ENCODE measurements at regions not wholly inside any gene's neighbourhood (a gene's known extent, or its start where the extent isn't known, plus 50 kb on each side); places are given as distances from the start of the nearest gene placed in this dataset.

DNA sequence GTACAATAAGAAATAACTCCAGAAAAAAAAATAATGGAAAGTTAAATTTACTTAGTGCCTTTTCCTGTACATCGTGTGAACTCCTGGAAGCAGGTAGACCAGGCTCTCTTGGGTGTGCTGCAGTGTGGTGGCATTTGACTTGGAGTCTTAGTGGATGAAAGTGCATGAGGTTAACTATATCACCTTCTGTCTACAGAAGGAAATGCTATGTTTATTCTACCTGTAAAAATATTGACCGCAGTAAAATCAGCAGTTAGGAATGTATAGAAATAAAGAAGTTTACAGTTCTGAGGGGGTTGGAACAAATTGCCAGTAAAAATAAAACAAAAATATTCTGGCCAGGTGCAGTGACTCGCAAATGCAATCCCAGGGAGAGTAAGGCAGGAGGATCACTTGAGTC, 722.1 kb downstream of the LIG4 start:
- DNase-seq (ENCODE audit: missing footprints) (no peak), ATAC-seq (no peak)
- intact Hi-C loops (cut with DNase I) = no loop called here

DNA sequence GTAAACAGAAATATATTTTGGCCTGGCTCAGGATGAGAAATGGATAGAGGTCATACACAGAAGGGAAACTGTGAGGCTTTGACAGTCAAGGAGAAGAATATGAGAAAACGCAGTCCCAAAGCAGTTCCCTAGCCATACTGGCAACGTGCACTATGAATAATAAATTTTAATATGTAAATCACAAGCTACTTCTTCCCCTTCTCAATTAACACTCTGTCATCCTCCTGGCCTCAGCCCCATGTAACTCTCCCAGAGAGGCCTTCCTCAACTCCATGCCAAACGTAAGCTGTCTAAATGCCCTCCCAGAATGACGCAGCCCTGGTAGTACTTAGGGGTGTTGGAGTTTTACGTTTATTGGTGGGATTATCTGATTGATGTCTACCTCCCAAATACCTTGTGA, 732.6 kb downstream of the LIG4 start:
- ATAC-seq (no peak), DNase-seq (ENCODE audit: missing footprints) (no peak)
- intact Hi-C loops (cut with DNase I) = no loop called here

DNA sequence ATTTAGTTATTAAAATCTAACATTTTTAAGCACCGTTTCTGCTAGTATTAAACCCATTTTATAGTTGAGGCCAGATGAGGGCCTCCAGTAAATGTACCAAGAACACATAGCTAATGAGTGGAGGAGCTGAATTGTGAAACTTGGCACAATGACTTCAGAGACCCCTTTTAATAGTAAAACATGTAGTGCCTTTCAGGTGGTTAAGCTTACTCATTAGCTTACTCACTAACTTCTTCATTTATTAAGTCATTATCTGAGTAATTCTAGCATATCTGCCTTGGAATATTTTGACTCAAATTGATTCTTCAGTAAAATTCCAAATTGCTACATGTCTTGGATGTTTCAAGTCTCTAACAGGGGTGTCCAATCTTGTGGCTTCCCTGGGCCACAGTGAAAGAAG, 735.2 kb downstream of the LIG4 start:
- no peak for DNase-seq (ENCODE audit: missing footprints)
- ATAC-seq = no peak
- intact Hi-C loops (cut with DNase I) = no loop called here

DNA sequence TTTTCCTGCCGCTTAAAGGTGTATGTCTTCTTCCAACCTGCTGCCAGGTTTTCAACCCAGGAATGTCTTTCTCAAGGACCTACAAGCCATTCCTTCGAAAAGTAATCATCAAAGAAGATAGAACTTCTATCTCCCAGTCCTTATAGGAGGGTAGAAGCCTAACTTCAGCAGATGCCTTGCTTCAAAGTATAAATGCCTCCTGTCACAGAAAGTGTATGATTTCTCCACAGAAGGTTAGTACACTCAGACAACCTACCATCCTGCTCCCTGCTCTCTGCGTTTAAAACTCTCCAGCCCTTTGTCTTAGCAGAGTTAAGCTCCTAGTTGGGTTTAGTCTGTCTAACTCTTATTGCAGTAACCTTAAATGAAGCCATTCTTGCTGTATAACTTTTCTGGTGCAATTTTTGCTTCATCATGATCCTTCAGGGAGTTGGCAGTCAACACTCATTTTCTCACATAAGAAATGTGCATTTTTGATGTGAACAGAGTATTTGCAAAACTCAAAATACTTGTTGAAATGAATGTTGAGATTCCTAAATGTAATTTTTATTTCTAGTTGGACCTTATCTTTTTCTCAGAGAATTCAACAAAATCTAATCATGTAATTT, 737.5 kb downstream of the LIG4 start:
- ATAC-seq (no peak), DNase-seq (ENCODE audit: missing footprints) (no peak)
- intact Hi-C loops (cut with DNase I) = no loop called here

DNA sequence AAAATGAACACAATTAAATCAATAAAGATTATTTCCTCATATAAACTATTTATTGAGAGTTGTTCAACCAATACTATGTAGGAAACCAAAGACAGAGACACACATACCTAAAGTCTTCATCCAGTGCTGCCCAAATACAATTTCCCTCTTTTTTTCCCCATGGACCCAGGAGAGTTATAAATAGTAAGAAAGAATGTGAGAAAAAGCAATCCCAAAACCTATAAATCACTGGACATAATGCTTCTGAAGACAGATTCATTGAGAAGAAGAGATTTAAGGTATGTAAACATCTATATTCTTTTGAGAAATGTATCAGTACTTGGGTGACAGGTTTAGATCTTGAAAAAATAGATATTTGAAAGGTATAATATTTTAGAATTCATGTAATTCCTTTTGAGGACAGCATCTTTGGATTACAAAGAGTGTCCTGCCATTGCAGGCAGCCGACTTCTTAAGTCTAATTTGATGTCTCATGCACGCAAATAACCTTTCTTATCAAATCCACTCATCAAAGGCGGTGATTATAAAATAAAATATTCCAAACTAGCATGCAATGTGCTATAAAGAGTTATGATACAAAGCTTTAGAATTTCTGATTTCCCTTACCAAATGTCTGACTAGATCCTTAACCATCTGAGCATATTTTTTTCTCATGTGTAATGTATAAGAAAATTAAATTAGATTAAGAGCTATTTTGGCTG, 739.4 kb downstream of the LIG4 start:
- ATAC-seq = no peak
- intact Hi-C loops (cut with DNase I) = no loop called here

DNA sequence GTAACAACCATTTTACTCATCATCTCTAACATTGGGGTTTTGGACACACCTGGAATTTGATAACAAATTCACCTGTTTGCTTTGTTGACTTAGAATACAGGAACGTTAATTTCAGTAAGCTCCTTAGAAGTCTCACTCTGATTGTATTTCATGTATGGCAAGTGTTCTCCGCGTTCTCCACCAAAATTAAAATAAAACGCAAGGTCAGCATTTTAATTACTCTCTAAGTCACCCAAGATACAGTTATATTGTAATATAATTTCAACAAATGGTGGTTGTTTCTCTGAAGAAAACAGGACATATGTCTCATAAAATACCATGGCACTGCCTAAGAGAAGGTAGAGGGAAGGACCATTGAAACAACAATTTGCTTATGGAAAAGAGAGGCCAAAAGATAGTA, 742.1 kb downstream of the LIG4 start:
- no peak for ATAC-seq

More for the DNA sequence above, 739.4 kb downstream of the LIG4 start:
- no peak for DNase-seq (ENCODE audit: missing footprints)

DNA sequence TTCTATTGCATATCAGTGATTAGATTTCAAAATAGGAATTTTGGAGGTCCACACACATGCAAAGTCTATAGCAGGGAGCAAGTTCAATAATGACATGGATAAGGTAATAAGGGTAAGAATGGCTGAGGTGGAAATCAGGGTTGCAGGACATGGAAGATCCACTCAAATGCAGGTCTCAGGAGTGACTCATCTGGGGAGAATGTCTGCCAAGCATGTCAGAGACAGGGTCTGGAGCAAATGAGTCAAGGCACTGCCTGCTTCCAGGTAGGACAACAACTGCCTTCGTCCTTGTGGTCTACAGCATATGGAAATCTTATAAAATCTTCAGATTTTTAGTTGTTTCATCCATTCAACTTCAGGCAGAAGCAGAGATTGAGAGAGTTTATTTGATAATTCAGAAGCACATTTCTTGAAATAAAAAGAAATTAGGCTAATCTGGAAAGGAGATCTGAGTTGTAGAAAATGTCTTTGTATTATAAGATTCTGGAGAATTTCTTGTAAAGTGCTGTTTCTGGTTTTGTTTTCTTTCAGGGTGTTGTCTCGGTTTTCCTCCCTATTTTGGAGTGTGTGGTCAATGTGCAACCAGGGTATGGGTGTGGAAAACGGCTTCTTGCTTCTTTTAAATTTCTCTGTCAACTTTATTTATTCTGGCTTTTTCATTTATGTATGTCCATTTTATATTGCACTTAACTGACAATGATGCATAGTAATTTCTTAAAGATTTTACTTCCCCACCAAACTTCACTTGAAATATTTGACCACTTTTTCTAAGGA, 748.8 kb downstream of the LIG4 start:
- no peak for ATAC-seq
- no peak for DNase-seq (ENCODE audit: missing footprints)
- intact Hi-C loops (cut with DNase I) = no loop called here

More for the DNA sequence above, 742.1 kb downstream of the LIG4 start:
- intact Hi-C loops (cut with DNase I) = no loop called here
- no peak for DNase-seq (ENCODE audit: missing footprints)

DNA sequence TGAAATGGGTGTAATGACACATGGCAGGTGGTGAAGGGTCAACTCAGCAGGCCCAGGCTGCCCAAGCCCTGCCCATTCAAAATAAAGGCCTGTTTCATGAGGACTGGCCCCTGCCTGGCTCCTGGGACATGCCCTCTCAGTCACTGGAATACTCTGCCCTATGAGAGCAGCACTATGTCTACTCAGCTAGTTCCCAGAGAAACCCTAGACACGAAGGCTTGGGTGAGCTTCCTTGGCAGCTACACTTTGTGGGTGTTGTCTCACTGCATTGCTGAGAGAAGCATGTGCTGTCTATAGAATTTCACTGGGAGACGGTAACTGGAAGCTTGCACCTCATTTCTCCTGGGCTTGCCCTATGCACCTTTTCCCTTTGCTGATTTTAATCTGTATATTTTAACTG, 752.8 kb downstream of the LIG4 start:
- ATAC-seq (no peak), DNase-seq (ENCODE audit: missing footprints) (no peak)
- intact Hi-C loops (cut with DNase I) = no loop called here

DNA sequence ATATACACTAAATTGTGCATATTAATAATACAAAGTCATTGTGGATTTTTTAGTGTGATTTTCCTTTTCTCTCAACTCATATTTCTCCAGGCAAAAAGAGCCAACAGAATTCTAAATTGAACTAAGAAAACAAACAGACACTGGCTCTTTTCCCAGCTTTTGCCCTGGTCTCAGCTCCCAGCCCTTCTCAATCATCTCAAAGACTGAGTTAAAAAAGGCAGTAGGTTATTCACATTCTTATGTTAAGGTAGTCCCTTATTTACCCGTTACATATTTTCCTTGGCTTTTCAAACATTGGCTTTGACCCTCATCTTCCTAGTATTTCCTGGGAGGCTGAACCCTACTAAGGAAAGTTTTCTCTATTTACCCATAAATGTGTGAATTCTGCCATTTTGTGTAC, 753.6 kb downstream of the LIG4 start:
- no peak for ATAC-seq
- no peak for DNase-seq (ENCODE audit: missing footprints)
- intact Hi-C loops (cut with DNase I) = no loop called here

DNA sequence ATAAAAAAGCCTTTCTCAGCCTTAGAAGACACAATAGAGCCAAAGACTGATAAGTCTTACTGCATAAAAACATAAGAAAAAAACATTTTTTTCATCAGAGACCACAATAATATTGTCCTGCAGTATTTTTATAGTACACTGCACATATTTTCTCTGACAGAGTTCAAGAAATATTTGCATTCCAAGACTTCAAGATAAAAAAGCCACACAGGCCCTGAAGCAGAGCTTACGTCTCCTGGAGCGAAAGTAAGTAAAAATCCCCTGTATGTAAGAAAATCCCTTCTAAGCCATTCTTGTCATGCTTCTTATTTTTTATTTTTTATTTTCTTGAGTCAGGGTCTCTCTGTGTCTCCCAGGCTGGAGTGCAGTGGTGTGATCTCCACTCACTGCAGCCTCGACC, 755.9 kb downstream of the LIG4 start:
- DNase-seq (ENCODE audit: missing footprints) = no peak
- no peak for ATAC-seq

DNA sequence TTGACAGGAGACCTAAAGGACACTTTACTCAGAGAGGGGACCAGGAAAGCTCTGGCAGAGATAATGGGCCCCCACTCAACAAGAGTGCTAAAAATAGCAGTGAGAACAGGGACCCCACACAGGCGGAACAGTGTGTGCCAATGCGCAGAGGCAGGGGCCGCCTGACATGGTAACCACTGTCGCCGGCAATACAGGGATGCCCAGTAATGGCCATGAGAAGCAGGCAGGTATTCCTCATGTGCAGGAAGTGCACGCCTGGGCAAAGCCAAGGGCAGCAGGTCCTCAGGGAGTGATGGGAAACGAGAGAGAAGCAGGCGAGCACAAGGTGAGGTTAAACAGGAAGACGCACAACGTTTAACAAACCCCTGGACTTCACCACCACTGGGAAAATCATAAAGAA, 757.1 kb downstream of the LIG4 start:
- ATAC-seq = no peak
- no peak for DNase-seq (ENCODE audit: missing footprints)
- intact Hi-C loops (cut with DNase I) = no loop called here

More for the DNA sequence above, 755.9 kb downstream of the LIG4 start:
- intact Hi-C loops (cut with DNase I) = no loop called here

DNA sequence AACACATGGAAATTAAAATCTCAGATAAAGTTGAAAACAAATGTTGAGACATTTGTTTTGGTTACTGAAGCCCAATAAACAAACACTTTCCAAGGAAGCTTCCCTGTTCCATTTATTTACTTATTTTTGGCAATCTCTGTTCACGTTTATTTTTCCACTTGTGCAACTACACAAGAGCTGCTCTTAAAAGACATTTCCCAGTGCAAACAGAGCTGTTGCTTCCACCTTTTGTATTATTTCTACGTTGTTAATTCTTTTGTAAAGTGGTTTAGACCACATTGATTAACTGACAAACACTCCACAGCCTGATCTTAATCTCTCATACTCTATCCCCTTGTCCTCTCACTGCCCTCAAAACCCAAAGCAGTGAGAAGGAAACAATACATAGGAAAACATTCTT, 757.6 kb downstream of the LIG4 start:
- intact Hi-C loops (cut with DNase I) = no loop called here
- DNase-seq (ENCODE audit: missing footprints) = no peak

DNA sequence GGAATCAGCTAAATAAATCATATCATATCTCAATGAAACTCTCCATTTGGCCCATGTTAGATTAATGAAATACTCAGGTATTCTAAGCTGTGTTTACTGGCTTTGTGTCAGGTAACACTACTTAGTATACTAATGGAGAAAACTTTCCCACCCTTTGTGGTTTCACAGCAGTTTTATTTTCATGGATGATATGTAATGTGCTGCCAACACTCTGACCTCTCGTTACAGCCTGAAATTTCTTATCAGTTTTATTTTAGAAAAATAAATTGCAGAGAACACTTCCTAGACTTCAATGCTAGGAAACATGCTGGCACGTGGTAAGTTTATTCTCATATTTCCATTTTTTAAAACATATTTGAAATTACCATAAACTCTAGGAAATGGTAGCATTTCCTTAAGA, 758.9 kb downstream of the LIG4 start:
- DNase-seq (ENCODE audit: missing footprints) (no peak), ATAC-seq (no peak)
- intact Hi-C loops (cut with DNase I) = no loop called here

More for the DNA sequence above, 757.6 kb downstream of the LIG4 start:
- no peak for ATAC-seq

DNA sequence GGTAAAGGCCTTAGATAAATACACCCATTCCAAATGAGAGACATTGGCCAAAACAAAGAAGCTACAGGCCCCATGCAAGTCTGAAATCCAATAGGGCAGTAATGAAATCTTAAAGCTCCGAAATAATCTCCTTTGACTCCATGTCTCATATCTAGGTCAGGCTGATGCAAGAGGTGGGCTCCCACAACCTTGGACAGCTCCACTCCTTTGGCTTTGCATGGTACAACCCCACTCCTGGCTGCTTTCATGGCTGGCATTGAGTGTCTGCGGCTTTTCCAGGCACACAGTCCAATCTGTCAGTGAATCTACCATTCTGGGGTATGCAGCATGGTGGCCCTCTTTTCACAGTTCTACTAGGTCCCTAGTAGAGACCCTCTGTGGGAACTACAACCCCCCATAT, 762.5 kb downstream of the LIG4 start:
- intact Hi-C loops (cut with DNase I) = no loop called here
- no peak for ATAC-seq
- DNase-seq (ENCODE audit: missing footprints) = no peak

DNA sequence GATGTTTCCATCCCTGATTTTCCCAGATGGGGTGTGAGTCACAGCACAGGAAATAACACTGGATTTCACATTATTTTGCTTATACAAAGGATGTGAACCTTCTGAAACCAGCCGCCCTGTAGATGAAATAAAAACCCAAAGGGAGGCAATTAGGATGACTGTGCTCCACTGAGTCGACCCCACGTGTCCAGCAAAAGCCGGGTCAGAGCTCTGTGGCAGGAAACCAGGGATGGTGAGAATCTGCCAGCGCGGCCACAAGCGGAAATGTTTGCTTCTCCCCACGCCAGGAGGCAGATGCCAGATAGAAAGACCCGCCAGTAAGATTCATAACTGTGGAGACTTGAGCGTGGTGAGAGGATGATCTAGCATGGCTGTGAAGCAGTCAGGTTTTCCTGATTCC, 764.4 kb downstream of the LIG4 start:
- ATAC-seq (no peak), DNase-seq (ENCODE audit: missing footprints) (no peak)
- intact Hi-C loops (cut with DNase I) = no loop called here

DNA sequence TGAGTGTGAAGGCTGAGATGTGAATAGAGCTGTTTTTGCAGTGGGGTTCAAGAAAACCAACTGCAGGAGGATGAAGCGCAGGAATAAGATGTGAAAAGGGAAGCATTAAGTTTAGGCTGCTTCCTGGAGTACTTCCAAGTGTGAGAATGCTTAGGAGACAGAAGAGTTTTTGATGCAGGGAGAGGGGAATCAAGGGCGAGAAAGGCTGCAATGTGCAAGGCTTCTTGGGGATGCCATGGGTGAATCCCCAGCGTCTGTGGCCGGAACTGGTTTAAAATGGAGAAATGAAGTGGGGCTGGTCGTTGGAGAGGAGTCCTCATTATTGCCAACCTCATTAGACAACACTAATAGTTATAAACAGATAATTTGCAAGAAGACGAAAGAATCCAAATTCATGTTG, 764.9 kb downstream of the LIG4 start:
- ATAC-seq = no peak
- no peak for DNase-seq (ENCODE audit: missing footprints)
- intact Hi-C loops (cut with DNase I) = no loop called here

DNA sequence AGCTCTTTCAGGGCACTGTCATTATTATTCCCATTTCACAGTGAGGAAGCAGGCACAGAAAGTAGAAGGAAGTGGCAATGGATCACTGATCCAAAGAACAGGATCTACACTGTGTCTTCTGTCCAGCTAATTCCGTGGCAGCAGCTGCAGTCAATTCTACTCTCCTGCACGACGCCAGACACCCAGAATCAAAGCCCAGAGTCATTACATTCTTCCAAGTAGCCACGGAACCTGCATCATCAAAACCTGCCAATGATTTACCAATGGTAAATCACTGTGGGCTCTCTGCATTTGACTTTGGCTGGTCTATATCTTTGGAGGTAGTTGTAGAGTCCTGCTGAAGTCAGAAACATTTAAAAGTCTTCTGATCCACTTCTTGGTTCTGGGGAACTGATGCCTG, 767.7 kb downstream of the LIG4 start:
- intact Hi-C loops (cut with DNase I) = no loop called here
- ATAC-seq (no peak), DNase-seq (ENCODE audit: missing footprints) (no peak)

DNA sequence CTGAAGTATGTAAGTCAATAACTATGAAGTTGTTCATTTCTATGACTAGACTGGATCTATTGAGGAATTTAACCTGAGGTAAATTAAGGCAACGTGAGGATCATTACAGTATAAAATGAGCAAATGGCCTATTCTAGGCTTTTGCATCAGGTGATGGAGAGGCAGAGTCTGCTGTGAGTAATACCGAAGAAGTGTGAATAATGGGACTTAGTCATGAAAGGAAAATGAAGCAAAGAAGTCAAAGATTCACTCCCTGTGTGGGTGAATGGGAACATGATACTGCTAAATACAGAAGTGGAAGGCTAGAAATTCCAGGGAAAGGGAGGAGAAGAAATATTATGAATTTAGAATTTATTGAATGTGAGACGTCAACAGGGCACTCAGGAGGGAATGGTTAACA, 774.1 kb downstream of the LIG4 start:
- no peak for ATAC-seq
- intact Hi-C loops (cut with DNase I) = no loop called here

DNA sequence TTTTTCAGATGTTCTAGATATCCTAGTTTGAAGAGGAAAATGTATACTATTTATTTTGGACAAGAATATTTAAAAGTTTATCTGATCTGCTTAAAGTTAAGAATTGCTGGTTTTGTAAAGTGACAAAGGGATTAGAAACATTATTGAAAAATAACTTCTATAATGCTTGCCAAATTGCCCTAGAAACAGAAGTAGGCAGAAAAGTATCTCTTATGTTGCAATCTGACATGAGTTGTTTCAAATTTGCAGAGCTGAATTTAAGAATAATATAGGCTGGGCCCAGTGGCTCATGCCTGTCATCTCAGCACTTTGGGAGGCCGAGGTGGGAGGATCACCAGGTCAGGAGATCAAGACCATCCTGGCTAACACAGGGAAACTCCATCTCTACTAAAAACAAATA, 777.1 kb downstream of the LIG4 start:
- DNase-seq (ENCODE audit: missing footprints) (no peak), ATAC-seq (no peak)
- intact Hi-C loops (cut with DNase I) = no loop called here

More for the DNA sequence above, 774.1 kb downstream of the LIG4 start:
- DNase-seq (ENCODE audit: missing footprints) = no peak

DNA sequence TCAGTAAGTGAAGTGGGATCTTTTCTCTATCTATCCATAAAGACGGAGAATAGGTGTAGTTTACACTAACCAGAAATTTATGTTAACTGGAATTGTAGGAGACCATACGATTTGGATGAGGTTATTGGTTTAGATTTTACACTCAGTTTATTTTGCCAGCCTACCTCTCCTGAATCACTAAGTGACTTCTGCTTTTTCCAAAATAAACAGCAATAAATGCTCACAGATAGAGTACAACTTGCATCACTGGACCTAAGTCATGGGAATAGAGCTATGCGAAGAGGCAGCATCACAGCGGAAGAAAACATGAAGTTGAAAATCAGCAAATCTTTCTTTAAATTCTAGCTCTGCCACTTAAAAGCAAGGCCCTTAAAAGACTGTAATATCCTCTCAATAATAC, 781.0 kb downstream of the LIG4 start:
- intact Hi-C loops (cut with DNase I) = no loop called here
- ATAC-seq (no peak), DNase-seq (ENCODE audit: missing footprints) (no peak)
